HG03039 (cell line): ENCODE measurements at regions not wholly inside any gene's neighbourhood (a gene's known extent, or its start where the extent isn't known, plus 50 kb on each side); places are given as distances from the start of the nearest gene placed in this dataset.
"Not testable (repeated sequence)": the region's sequence is repeated elsewhere in the genome, so short reads cannot be mapped to it uniquely, and the experiment has no call there.

Source experiments
- ATAC-seq: cut with Tn5 transposase; IDR thresholded peaks from one replicate; pipeline ENCODE4 v1.9.1; 2021; ENCODE audit warnings: mild to moderate bottlenecking, moderate library complexity; ENCODE audit not compliant: unreplicated experiment

- peak; percentile 55 for ATAC-seq
Observed at GRCh38 chr13:104975272-104975671, 1560.2 kb downstream of the EFNB2 start.

- no peak for ATAC-seq
Observed at GRCh38 chr13:104968876-104969275, 1566.6 kb downstream of the EFNB2 start.

GRCh38 chr13:104967836-104968630 is 1567.4 kb downstream of the EFNB2 start:
- no peak for ATAC-seq

GRCh38 chr13:104967376-104967775 is 1568.1 kb downstream of the EFNB2 start:
- ATAC-seq: no peak

- ATAC-seq: no peak
Observed at GRCh38 chr13:104962411-104962810, 1573.1 kb downstream of the EFNB2 start.

GRCh38 chr13:104961246-104961645 is 1574.2 kb downstream of the EFNB2 start:
- ATAC-seq: no peak

- no peak for ATAC-seq
Observed at GRCh38 chr13:104954210-104954609, 1581.3 kb downstream of the EFNB2 start.

GRCh38 chr13:104953588-104953987 is 1581.9 kb downstream of the EFNB2 start:
- no peak for ATAC-seq

GRCh38 chr13:104949840-104950740 is 1585.4 kb downstream of the EFNB2 start:
- ATAC-seq: no peak

- no peak for ATAC-seq
Observed at GRCh38 chr13:104944176-104944575, 1591.3 kb downstream of the EFNB2 start.

- no peak for ATAC-seq
Observed at GRCh38 chr13:104943331-104943730, 1592.1 kb downstream of the EFNB2 start.

GRCh38 chr13:104937881-104938280 is 1597.6 kb downstream of the EFNB2 start:
- ATAC-seq: no peak

GRCh38 chr13:104936304-104936703 is 1599.2 kb downstream of the EFNB2 start:
- ATAC-seq: no peak

GRCh38 chr13:104920513-104920912 is 1614.9 kb downstream of the EFNB2 start:
- not testable (repeated sequence) for ATAC-seq

GRCh38 chr13:104920091-104920490 is 1615.4 kb downstream of the EFNB2 start:
- no peak for ATAC-seq

- ATAC-seq: no peak
Observed at GRCh38 chr13:104900191-104900817, 1635.2 kb downstream of the EFNB2 start.

GRCh38 chr13:104898484-104898883 is 1637.0 kb downstream of the EFNB2 start:
- no peak for ATAC-seq

GRCh38 chr13:104895521-104895920 is 1639.9 kb downstream of the EFNB2 start:
- no peak for ATAC-seq

- ATAC-seq: no peak
Observed at GRCh38 chr13:104875038-104875754, 1660.3 kb downstream of the EFNB2 start.

GRCh38 chr13:104872153-104872552 is 1663.3 kb downstream of the EFNB2 start:
- no peak for ATAC-seq

GRCh38 chr13:104871456-104871855 is 1664.0 kb downstream of the EFNB2 start:
- no peak for ATAC-seq
